ENCODE measurements at regions not wholly inside any gene's neighbourhood (a gene's known extent, or its start where the extent isn't known, plus 50 kb on each side); places are given as distances from the start of the nearest gene placed in this dataset.
A peak's percentile ranks its signal among the peaks of the same experiment; 100 is the strongest.

GRCh38 chr4:145345401-145345800 lies 136.3 kb upstream of the SMAD1 start:
- DNase-seq, result no peak

DNA sequence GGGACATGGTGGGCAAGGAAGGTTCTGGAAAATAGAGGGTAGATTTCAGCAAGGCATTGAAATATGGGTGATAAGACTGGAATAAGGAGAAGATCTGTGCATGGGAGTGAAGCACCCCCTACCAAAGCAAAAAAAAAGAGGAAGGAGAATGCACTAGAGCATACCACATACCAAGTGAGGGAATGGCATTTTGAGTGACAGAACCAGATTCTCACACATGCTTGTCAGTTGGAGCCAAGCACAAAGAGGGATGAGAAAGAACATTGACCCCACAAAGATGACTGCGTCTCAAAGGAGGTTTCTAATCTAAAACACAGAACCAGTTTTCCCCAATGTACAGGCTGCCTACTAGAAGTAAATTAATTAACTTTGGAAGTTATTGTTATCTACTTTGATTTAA lies 140.3 kb upstream of the SMAD1 start:
- no peak for DNase-seq

DNA sequence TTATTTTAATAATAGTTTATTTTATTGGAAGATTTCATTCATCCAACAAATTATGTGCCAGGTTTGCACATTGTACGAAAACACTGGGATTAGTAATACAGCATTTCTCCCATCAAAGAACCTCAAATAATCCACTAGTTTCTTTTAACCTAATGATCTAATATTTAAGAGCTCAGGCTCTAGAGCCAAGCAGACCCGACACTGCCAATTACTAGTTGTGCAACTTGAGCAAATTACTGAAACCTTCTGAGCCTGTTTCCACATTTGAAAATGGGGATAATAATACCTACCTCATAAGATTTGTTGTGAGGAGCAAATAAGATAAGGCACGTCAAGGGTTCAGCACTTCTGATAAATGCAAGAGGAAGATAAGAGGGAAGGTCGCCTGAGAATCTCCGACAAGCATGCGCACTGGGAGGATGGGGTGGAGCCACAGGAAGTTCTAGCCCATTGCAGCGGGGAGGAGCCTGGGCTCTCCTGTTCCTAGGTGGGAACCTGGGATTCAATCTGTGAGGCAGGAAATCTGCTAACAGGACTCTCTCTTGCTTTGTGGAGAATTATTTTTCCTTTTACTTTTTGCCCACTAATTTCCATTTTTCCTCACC lies 141.5 kb upstream of the SMAD1 start:
- DNase-seq, result no peak

DNA sequence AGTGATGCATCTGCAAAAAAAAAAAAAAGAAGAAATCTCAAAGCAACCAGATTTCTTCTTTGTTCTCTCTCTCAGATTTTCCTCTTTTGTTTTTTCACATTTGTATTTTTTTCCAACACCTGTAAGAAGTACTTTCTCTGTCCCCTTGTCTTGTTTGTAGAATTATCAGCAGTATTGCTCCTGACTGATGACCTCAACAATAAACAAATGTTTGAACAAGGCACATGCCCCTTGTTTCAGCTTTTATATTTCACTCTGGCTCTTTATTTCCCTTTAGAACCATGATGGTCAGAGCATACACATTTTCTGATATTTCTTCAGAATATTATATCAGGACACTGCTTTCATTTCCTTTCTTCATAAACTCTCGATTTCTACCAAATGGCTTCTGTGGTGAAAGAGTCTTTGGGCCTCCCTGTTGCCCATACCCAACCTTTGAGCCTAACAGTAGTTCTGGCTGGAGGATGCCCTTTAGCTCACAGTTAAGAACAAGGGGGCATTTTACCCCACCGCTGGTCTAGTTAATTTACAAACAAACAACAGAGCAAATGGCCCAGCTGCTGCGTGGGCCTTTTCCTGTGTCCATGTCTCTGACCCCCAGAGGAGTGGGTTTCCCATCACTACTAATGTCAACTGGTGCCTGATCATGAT lies 142.5 kb upstream of the SMAD1 start:
- DNase-seq, result no peak

- DNase-seq, result no peak
These were observed 143.1 kb upstream of the SMAD1 start for GRCh38 chr4:145338568-145338967.

DNA sequence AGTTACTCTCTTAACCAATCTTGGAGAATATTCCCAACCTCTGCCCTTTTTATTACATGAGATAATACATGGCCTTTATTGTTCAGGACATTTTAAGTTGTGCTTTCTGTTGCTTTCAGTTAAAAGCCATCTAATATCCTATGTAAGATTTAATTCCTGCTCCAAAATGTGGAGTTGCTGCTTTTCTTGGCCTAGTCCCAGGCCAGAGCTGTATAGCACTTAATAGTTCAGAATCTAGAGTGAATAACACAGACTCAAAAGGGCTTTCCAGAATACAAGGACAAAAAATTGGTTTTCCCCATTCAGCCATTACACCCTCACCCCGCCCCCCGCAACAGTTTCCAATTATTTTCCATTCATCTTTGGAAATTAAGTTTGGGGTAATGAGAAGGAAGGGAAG lies 144.3 kb upstream of the SMAD1 start:
- no peak for DNase-seq

GRCh38 chr4:145333786-145334185 lies 147.9 kb upstream of the SMAD1 start:
- no peak for DNase-seq

GRCh38 chr4:145326491-145326890 lies 146.1 kb upstream of the OTUD4 start:
- DNase-seq, result no peak

- no peak for DNase-seq
These were observed 143.8 kb upstream of the OTUD4 start for GRCh38 chr4:145324161-145324560.

DNA sequence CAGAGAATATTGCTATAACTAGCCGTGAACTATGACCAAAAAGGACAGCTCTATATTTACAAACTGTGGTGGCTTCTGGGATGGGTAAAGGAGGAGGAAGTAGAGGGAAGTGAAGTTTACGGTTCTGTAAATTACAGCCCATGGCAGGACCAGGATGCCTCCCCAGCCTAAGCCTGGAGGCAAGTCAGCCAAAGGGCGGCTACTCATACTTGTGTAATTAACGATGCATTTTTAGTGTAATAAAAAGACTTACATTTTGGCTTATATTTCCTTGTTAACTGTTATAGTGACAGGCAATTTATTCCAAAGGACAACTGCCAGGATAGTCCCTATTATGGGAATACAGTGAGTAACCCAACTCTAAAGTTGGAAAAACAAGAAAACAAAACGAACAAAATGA lies 139.9 kb upstream of the OTUD4 start:
- DNase-seq, result no peak

DNA sequence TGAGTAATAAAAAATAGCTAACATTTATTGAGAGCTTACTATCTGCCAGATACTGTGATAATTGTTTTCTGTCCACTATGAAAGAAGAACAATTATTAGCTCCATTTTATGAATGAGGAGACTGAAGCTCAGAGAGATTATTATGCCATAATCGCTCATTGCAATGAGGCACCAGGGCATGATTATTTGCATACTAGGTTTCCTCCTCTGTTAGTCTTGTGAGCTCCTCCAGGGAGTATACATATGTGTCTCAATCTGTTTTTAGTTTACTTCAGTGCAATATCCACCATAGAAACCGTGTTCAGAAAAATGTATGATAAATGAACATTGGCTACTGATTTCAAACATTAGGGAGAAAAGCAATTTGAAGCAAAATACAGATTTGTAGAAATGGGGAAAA lies 139.4 kb upstream of the OTUD4 start:
- no peak for DNase-seq

DNA sequence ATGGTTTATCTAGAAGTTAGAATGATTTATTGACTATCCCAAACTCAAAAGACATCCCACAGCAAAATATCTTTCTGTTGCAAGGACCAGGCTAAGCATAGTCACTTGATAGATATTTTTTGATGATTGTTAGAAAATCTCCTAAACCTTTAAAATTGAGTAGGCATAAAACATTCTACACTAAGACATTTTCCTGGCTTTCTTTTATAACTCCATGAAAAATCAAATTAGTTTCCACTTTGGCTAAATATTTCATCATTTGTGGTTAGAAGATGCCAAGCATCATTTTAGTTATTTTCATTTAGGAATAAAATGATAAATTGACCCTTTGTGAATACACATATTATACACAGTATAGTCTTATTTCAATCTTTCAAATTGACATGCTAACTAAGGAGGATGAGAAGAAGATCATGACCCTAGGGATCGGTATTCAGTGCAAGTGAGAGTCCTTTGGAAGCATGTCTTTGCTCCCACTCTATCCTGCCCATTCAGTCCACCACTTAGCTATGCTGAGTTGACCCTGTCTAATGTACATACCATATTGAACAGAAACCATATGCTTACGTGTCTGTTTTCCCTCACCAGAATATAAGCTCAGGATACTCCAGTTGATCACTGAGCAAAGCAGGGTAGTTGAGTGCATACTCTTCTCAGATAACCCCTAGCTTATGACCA lies 136.6 kb upstream of the OTUD4 start:
- no peak for DNase-seq

GRCh38 chr4:145315811-145316225 lies 135.4 kb upstream of the OTUD4 start:
- no peak for DNase-seq

DNA sequence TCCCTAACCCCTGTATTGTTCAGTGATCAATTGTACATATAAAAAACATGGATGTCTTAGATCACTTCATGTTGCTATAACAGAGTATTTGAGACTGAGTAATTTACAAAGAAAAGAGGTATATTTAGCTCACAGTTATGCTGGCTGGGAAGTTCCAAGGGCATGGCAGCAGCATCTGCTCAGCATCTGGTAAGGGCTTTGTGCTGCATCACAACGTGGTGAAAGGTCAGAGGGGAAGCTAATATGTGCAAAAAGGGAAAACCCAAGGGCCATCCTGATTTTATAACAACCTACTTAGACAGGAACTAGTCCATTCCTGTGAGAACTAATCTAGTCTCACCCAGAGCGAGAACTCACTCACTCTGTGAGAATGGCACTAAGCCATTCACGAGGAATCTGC lies 128.2 kb upstream of the OTUD4 start:
- DNase-seq, result no peak

- no peak for DNase-seq
These were observed 127.5 kb upstream of the OTUD4 start for GRCh38 chr4:145307763-145308430.

GRCh38 chr4:145307120-145307519 lies 126.7 kb upstream of the OTUD4 start:
- DNase-seq, result no peak

DNA sequence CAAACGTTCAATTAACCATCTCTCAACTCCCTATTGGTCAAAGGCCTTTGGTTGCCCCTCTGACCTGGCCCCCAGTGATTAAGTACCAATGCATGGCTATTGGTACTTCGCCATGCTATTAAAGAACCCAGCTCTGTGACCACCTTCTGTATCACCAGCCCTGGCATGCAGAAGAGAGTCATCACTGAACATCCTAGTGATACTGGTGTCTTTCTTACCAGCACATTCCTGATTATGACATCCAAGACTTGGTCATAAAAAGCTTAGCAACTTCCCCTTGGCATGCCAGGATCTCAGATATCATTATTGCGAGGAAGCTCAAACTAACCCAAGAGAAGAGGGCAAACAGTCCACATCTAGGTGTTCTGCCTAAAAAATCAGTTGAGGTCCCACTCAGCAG lies 122.3 kb upstream of the OTUD4 start:
- no peak for DNase-seq

DNA sequence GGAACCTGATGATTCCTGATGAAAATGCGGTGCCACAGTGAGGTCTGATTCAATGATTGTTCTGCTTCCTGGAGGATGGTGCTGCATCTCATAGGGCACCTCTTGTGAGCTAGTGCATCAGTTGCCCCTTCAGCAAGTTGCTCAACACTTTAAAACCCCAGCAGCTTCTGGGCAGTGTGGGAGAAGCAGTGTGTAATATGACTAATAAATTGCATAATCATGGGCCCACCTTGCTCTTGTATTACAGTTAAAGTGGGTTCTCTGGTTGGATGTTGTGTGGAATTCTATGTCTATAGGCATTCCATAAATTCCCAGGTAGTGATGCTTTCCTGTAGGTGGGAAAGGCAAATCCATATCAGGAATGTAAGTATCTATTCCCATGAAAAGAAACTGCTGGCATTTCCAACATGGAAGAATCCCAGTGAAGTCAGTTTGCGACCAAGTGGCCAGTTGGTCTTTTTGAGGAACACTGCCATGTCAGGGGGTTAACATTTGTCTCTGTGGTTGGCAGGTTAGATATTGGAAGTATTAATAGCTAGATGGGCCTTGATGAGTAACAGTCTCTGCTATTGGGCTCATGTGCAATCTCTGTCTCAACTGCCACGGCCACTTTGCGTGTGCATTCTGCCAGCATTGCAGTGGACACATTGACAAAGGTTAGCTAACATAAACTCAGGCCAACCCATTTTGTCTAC lies 121.1 kb upstream of the OTUD4 start:
- no peak for DNase-seq

- DNase-seq, result peak; percentile 82
These were observed 119.1 kb upstream of the OTUD4 start for GRCh38 chr4:145299380-145300076.

GRCh38 chr4:145298885-145299284 lies 118.5 kb upstream of the OTUD4 start:
- DNase-seq, result no peak

DNA sequence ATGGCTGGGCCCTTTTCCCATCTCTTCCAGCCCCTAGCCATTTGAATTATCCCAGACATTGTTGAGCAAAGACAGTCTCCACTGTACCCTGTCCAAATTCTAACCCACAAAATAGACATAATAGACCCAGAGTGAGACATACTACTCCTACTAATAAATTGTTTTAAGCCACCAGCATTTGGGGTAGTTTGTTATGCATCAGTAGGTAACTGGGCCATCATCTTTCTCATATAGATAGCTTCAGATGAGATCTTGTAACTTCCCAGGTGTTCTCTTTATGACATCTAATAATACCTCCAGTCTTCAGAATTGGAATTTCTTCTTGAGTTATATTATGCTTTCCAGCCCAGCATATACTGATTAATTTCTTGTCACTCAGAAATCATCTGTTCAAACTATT lies 117.2 kb upstream of the OTUD4 start:
- DNase-seq, result no peak

GRCh38 chr4:145295547-145295946 lies 115.2 kb upstream of the OTUD4 start:
- DNase-seq, result no peak

- no peak for DNase-seq
These were observed 114.7 kb upstream of the OTUD4 start for GRCh38 chr4:145295122-145295521.

Data from stimulated activated CD8-positive, alpha-beta memory T cell treated with anti-CD3 and anti-CD28 coated beads, Interleukin-4, amount 100 ng/mL, for 48 hours (primary cell).